ENCODE measurements at regions not wholly inside any gene's neighbourhood (a gene's known extent, or its start where the extent isn't known, plus 50 kb on each side); places are given as distances from the start of the nearest gene placed in this dataset.
"Not testable (repeated sequence)": the region's sequence is repeated elsewhere in the genome, so short reads cannot be mapped to it uniquely, and the experiment has no call there.

GRCh38 chr4:112082954-112083586 lies 62.2 kb upstream of the FAM241A start:
- WGBS, 2 donors: 72 to 73% methylated on average over 2 of the region's 2 CpGs
- Histone ChIP-seq H3K27ac (no peak overlapping the region), H3K27me3 (no peaks in the 10 kb centered on the region), H3K36me3 (replicated peaks in 1 of 2; ENCODE audit: insufficient read depth in 1 of 2, low read depth in 2 of 2) (no peaks in the 10 kb centered on the region), H3K4me1 (no peaks in the 10 kb centered on the region), H3K9me3 (no peaks in the 10 kb centered on the region), H3K4me3 (no peak overlapping the region)
- ATAC-seq (peak; percentile 40), DNase-seq (no peak)
- intact Hi-C loops (cut with DNase I): no loop called here
- TF ChIP-seq CTCF (IDR thresholded peaks at IDR 0.05) (no peak), POLR2A (IDR thresholded peaks at IDR 0.05) (no peak)

- Histone ChIP-seq H3K27ac (no peak overlapping the region), H3K4me3 (no peak overlapping the region), H3K4me1 (no peaks in the 10 kb centered on the region), H3K9me3 (no peaks in the 10 kb centered on the region), H3K36me3 (replicated peaks in 1 of 2; ENCODE audit: insufficient read depth in 1 of 2, low read depth in 2 of 2) (no peaks in the 10 kb centered on the region), H3K27me3 (no peaks in the 10 kb centered on the region)
- ATAC-seq (no peak), DNase-seq (no peak)
- WGBS, 2 donors: 62 to 69% methylated on average over 3 of the region's 3 CpGs
- intact Hi-C loops (cut with DNase I): no loop called here
- TF ChIP-seq CTCF (IDR thresholded peaks at IDR 0.05): no peak
- no peak for TF ChIP-seq POLR2A (IDR thresholded peaks at IDR 0.05)
These were observed 61.5 kb upstream of the FAM241A start for GRCh38 chr4:112083587-112084347.

GRCh38 chr4:112085156-112086035 lies 59.9 kb upstream of the FAM241A start:
- TF ChIP-seq CTCF (IDR thresholded peaks at IDR 0.05) (no peak), POLR2A (IDR thresholded peaks at IDR 0.05) (no peak)
- Histone ChIP-seq H3K4me3 (no peak overlapping the region), H3K9me3 (no peaks in the 10 kb centered on the region), H3K36me3 (replicated peaks in 1 of 2; ENCODE audit: insufficient read depth in 1 of 2, low read depth in 2 of 2) (no peaks in the 10 kb centered on the region), H3K4me1 (no peaks in the 10 kb centered on the region), H3K27ac (no peak overlapping the region), H3K27me3 (no peaks in the 10 kb centered on the region)
- no peak for DNase-seq
- 56 to 65% methylated on average over 6 of the region's 6 CpGs for WGBS, 2 donors
- no peak for ATAC-seq
- intact Hi-C loops (cut with DNase I): no loop called here

GRCh38 chr4:112086036-112086434 lies 59.2 kb upstream of the FAM241A start:
- intact Hi-C loops (cut with DNase I): no loop called here
- TF ChIP-seq CTCF (IDR thresholded peaks at IDR 0.05) (no peak), POLR2A (IDR thresholded peaks at IDR 0.05) (no peak)
- ATAC-seq (no peak), DNase-seq (no peak)
- H3K36me3 ChIP-seq (replicated peaks in 1 of 2; ENCODE audit: insufficient read depth in 1 of 2, low read depth in 2 of 2): no peaks in the 10 kb centered on the region
- no peaks in the 10 kb centered on the region for H3K9me3 ChIP-seq
- H3K4me3 ChIP-seq: no peak overlapping the region
- H3K27ac ChIP-seq: no peak overlapping the region
- no peaks in the 10 kb centered on the region for H3K27me3 ChIP-seq
- no peaks in the 10 kb centered on the region for H3K4me1 ChIP-seq

GRCh38 chr4:112086661-112087060 lies 58.6 kb upstream of the FAM241A start:
- DNase-seq; H3K4me3 ChIP-seq; H3K27me3 ChIP-seq; H3K36me3 ChIP-seq (replicated peaks in 1 of 2; ENCODE audit: insufficient read depth in 1 of 2, low read depth in 2 of 2); intact Hi-C loops (cut with DNase I); ATAC-seq; H3K27ac ChIP-seq; H3K9me3 ChIP-seq; H3K4me1 ChIP-seq: not testable (repeated sequence)
- WGBS, 2 donors: 73 to 89% methylated on average over 12 to 16 of the region's 17 CpGs

- WGBS, 2 donors: 52 to 62% methylated on average over 2 of the region's 2 CpGs
- H3K9me3 ChIP-seq: not testable (repeated sequence)
These were observed 52.9 kb upstream of the FAM241A start for GRCh38 chr4:112092330-112092729.

More at GRCh38 chr4:112092330-112092729, 52.9 kb upstream of the FAM241A start:
- H3K27ac ChIP-seq; H3K4me3 ChIP-seq; ATAC-seq; H3K36me3 ChIP-seq (replicated peaks in 1 of 2; ENCODE audit: insufficient read depth in 1 of 2, low read depth in 2 of 2); H3K27me3 ChIP-seq; DNase-seq; H3K4me1 ChIP-seq; intact Hi-C loops (cut with DNase I): not testable (repeated sequence)
